B cell (primary cell): ENCODE measurements at regions not wholly inside any gene's neighbourhood (a gene's known extent, or its start where the extent isn't known, plus 50 kb on each side); places are given as distances from the start of the nearest gene placed in this dataset.

ENCODE experiments used
- EZH2 ChIP-seq: IDR thresholded peaks from 2 replicates; pipeline ENCODE4 v1.6.1; 2012; ENCODE audit warnings: borderline replicate concordance, low read depth, mild to moderate bottlenecking, moderate library complexity, low read length; ENCODE audit not compliant: insufficient read depth, poor library complexity, severe bottlenecking
- TF ChIP-seq, protein P1 (sequence below): fragments of 200-600 bp; IDR thresholded peaks from one replicate; pipeline ENCODE4 v1.8.0; 2022; ENCODE audit warnings: antibody characterized with exemption, mild to moderate bottlenecking

DNA sequence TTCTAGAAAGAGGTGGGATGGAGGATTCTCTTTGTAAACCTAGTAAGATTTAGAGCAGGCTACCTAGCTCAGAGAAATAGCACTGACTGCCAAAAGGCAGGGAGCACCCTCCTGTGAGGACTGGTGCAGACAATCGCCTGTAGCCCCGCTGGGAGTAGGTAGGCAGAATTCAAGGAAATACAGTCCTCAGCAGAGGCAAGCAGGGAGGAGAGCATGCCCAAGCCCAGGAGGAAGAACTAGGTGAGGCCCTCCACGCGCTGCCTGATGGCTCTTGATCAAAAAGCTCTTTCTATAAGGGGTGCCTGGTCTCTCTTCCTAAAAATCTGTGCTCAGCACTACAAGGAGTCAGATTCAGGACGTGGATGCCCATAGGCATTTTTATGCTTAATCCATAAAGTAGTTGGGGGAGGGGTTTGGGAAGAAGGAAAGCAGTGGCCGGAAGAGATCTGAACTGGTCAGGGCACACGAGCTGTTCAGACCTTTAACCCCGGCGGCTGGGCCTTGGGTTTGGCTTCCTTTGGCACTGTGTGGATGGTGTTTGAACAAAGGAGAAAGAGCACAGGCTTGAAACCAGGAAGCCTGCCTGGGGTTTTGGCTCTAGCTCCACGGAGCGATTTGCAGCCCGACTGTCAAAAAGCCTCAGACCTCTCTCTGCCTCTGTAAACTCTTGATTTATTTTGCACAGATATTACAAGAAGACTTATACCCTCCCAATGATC is 320.6 kb downstream of the FOXO1 start:
- TF ChIP-seq, protein P1, sequence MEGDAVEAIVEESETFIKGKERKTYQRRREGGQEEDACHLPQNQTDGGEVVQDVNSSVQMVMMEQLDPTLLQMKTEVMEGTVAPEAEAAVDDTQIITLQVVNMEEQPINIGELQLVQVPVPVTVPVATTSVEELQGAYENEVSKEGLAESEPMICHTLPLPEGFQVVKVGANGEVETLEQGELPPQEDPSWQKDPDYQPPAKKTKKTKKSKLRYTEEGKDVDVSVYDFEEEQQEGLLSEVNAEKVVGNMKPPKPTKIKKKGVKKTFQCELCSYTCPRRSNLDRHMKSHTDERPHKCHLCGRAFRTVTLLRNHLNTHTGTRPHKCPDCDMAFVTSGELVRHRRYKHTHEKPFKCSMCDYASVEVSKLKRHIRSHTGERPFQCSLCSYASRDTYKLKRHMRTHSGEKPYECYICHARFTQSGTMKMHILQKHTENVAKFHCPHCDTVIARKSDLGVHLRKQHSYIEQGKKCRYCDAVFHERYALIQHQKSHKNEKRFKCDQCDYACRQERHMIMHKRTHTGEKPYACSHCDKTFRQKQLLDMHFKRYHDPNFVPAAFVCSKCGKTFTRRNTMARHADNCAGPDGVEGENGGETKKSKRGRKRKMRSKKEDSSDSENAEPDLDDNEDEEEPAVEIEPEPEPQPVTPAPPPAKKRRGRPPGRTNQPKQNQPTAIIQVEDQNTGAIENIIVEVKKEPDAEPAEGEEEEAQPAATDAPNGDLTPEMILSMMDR = no peak
- no peak for TF ChIP-seq EZH2
